Spleen (tissue), 11 donors: ENCODE measurements at regions not wholly inside any gene's neighbourhood (a gene's known extent, or its start where the extent isn't known, plus 50 kb on each side); places are given as distances from the start of the nearest gene placed in this dataset.

Experiments
- DNase-seq: peaks from one replicate; pipeline ENCODE4 v3.0.0-alpha.2; 2020
- H3K27ac ChIP-seq, 8 donors: fragments of 200-600 bp; sonication (generic) in 7 of 8; 1 replicate in 4 of 8; 2 replicates in 4 of 8; pipeline versions ENCODE4 v1.5.0 to v1.8.0; 2016 to 2021; ENCODE audit warnings: inconsistent platforms in 4 of 8, mild to moderate bottlenecking in 4 of 8, moderate library complexity in 1 of 8
- H3K27me3 ChIP-seq, 7 donors: fragments of 200-600 bp; sonication (generic) in 6 of 7; replicated peaks in 1 of 7; 1 replicate in 4 of 7; 2 replicates in 3 of 7; pipeline versions ENCODE4 v1.5.0 to v1.8.0; 2016 to 2021; ENCODE audit warnings: inconsistent platforms in 3 of 7, mild to moderate bottlenecking in 1 of 7
- H3K36me3 ChIP-seq, 6 donors: fragments of 200-600 bp; sonication (generic) in 5 of 6; 1 replicate in 4 of 6; 2 replicates in 2 of 6; pipeline versions ENCODE4 v1.5.0 to v1.8.0; 2016 to 2021; ENCODE audit warnings: inconsistent platforms in 2 of 6
- H3K4me1 ChIP-seq, 6 donors: fragments of 200-600 bp; sonication (generic) in 5 of 6; 1 replicate in 3 of 6; 2 replicates in 3 of 6; pipeline versions ENCODE4 v1.5.0 to v1.8.0; 2016 to 2021; ENCODE audit warnings: inconsistent platforms in 3 of 6
- H3K4me3 ChIP-seq, 8 donors: fragments of 200-600 bp; sonication (generic) in 7 of 8; 1 replicate in 4 of 8; 2 replicates in 4 of 8; pipeline versions ENCODE4 v1.5.0 to v1.8.0; 2016 to 2021; ENCODE audit warnings: inconsistent platforms in 4 of 8, mild to moderate bottlenecking in 4 of 8, moderate library complexity in 2 of 8
- H3K9me3 ChIP-seq, 8 donors: fragments of 200-600 bp; sonication (generic) in 7 of 8; 1 replicate in 4 of 8; 2 replicates in 4 of 8; pipeline versions ENCODE4 v1.5.0 to v1.8.0; 2016 to 2021; ENCODE audit warnings: inconsistent platforms in 4 of 8
- CTCF ChIP-seq, 11 experiments: fragments of 200-600 bp in 7 of 11; fragments of 450-650 bp in 4 of 11; sonication (generic) in 4 of 11; IDR thresholded peaks in 8 of 11; conservative IDR thresholded peaks in 3 of 11; 1 replicate in 7 of 11; 2 replicates in 4 of 11; pipeline versions ENCODE4 v1.4.0 to v1.8.0; 2016 to 2021; ENCODE audit warnings: antibody characterized with exemption in 11 of 11, inconsistent platforms in 4 of 11, mild to moderate bottlenecking in 1 of 11
- POLR2A ChIP-seq, 3 donors: fragments of 450-650 bp; IDR thresholded peaks; one replicate each; pipeline ENCODE4 v1.5.1; 2017; ENCODE audit warnings: antibody characterized with exemption in 3 of 3, mild to moderate bottlenecking in 1 of 3
- POLR2AphosphoS5 ChIP-seq, 3 donors: sonication (generic); formaldehyde crosslinking; IDR thresholded peaks; one replicate each; pipeline ENCODE4 v1.5.1; 2017; ENCODE audit warnings: antibody characterized with exemption in 3 of 3
- WGBS, 5 donors: extraction: QIAGEN DNeasy Blood & Tissue Kit in 3 of 5; methylation state at CpG; one replicate each; pipeline versions ENCODE4 v1.1.5 to v1.1.7; 2013 to 2018; 5-methylcytosine and 5-hydroxymethylcytosine counted together
- intact Hi-C: fragments of 100-400 bp; cut with DNase I; formaldehyde crosslinking; loops from one replicate; pipeline ENCODE4 v1.15.0; 2023; ENCODE audit warnings: low total_unique reads
- donor health status: healthy with polysubstance abuse.
- donor health status: DM: no; HTN: no; CAD: no; lungs with moderate emphysema.
- donor health status: DM: no; HTN: no; CAD: no.
- donor health status: Bipolar disorder and iron deficiency.
- donor health status: healthy.
- donor health status: DM: no; HTN: no; CAD: no.
- donor health status: DM: yes; HTN: yes; CAD: no.

DNA sequence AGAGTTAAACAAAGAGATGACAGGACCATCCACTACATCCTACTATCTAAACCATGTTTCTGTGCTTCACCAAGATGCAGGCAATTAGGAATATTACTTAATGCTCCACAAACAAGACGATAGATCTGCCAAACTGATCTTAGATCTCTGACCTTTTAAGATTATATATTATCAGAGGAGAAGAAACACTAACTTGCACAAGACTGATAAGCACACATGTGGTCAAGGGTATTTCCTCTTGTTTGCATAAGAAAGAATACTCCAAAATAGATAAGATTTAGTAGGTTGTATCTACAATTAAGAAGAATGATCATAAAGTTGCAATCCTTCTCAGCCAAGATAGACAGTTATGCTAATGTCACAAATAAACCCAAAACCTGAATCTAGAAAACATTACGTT lies 601.0 kb upstream of the ACO1 start:
- intact Hi-C loops: no loop called here
- no peak for TF ChIP-seq POLR2AphosphoS5 (IDR thresholded peaks at IDR 0.05)
- no peak for TF ChIP-seq CTCF (IDR thresholded peaks at IDR 0.05 in 8 of 11, conservative IDR thresholded peaks at IDR 0.05 in 3 of 11)
- TF ChIP-seq POLR2A (IDR thresholded peaks at IDR 0.05): no peak
- 21 to 42% (median 32%) methylated on average over 2 of the region's 2 CpGs for WGBS, 5 donors

DNA sequence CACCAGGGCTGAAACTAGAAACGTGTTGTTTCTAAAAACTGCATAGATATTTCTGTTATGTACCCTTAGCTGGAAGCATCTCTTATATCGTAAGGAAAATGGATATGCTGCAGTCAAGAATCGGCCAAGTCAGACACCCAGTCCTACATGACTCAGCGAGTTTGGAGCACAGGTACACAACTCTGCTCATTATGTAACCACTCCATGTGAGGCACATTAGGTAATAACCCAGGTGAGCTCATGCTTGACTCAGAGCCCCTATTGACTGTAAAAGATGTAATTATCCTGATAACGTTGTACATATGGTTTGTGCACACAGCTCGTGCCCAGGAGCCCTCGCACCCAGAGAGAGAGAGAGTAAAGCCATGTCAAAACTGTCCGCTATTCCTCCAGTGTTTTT lies 593.7 kb upstream of the ACO1 start:
- WGBS, 5 donors: 86 to 94% (median 90%) methylated on average over 8 of the region's 8 CpGs
- H3K27ac ChIP-seq: no peak overlapping the region
- intact Hi-C loops: no loop called here
- H3K4me1 ChIP-seq: no peaks in the 10 kb centered on the region
- no peak for TF ChIP-seq POLR2A (IDR thresholded peaks at IDR 0.05)
- TF ChIP-seq POLR2AphosphoS5 (IDR thresholded peaks at IDR 0.05): no peak
- no peak for TF ChIP-seq CTCF (IDR thresholded peaks at IDR 0.05 in 8 of 11, conservative IDR thresholded peaks at IDR 0.05 in 3 of 11)
- DNase-seq: no peak
- H3K9me3 ChIP-seq: no peaks in the 10 kb centered on the region
- H3K4me3 ChIP-seq: no peak overlapping the region
- no peaks in the 10 kb centered on the region for H3K27me3 ChIP-seq
- H3K36me3 ChIP-seq: no peaks in the 10 kb centered on the region

More for the DNA sequence above, 601.0 kb upstream of the ACO1 start:
- DNase-seq: no peak
- Histone ChIP-seq H3K9me3 (peaks cover 0 to 40% (median 25%) of the 10 kb centered on the region in 8 donors), H3K27me3 (no peaks in the 10 kb centered on the region), H3K27ac (no peak overlapping the region), H3K36me3 (no peaks in the 10 kb centered on the region), H3K4me3 (no peak overlapping the region), H3K4me1 (no peaks in the 10 kb centered on the region)

- DNase-seq: no peak
- WGBS, 5 donors: 53 to 68% (median 58%) methylated on average over 2 of the region's 2 CpGs
- H3K4me1 ChIP-seq: no peaks in the 10 kb centered on the region
- no peak overlapping the region for H3K27ac ChIP-seq
- no peaks in the 10 kb centered on the region for H3K27me3 ChIP-seq
- no peaks in the 10 kb centered on the region for H3K36me3 ChIP-seq
- intact Hi-C loops: no loop called here
- TF ChIP-seq POLR2AphosphoS5 (IDR thresholded peaks at IDR 0.05): no peak
- TF ChIP-seq CTCF (IDR thresholded peaks at IDR 0.05 in 8 of 11, conservative IDR thresholded peaks at IDR 0.05 in 3 of 11): peak in 7 of 11 experiments; percentile 19 to 44 (median 31)
- no peak overlapping the region for H3K4me3 ChIP-seq
- H3K9me3 ChIP-seq: peaks cover 0 to 4% (median 0%) of the 10 kb centered on the region in 8 donors
Observed at GRCh38 chr9:31799953-31800609, 584.4 kb upstream of the ACO1 start.

- 86 to 90% (median 88%) methylated on average over 17 of the region's 17 CpGs for WGBS, 5 donors
- Histone ChIP-seq H3K4me3 (no peak overlapping the region), H3K4me1 (no peaks in the 10 kb centered on the region), H3K27me3 (peaks cover 0 to 6% (median 0%) of the 10 kb centered on the region in 7 donors), H3K36me3 (no peaks in the 10 kb centered on the region), H3K9me3 (peaks cover 0 to 5% (median 0%) of the 10 kb centered on the region in 8 donors), H3K27ac (no peak overlapping the region)
- TF ChIP-seq CTCF (IDR thresholded peaks at IDR 0.05 in 8 of 11, conservative IDR thresholded peaks at IDR 0.05 in 3 of 11) (no peak), POLR2A (IDR thresholded peaks at IDR 0.05) (no peak), POLR2AphosphoS5 (IDR thresholded peaks at IDR 0.05) (no peak)
- intact Hi-C loops: no loop called here
- peak; percentile 67 for DNase-seq
Observed at GRCh38 chr9:31807574-31808256, 576.7 kb upstream of the ACO1 start.
